ENCODE measurements at regions not wholly inside any gene's neighbourhood (a gene's known extent, or its start where the extent isn't known, plus 50 kb on each side); places are given as distances from the start of the nearest gene placed in this dataset.

DNA sequence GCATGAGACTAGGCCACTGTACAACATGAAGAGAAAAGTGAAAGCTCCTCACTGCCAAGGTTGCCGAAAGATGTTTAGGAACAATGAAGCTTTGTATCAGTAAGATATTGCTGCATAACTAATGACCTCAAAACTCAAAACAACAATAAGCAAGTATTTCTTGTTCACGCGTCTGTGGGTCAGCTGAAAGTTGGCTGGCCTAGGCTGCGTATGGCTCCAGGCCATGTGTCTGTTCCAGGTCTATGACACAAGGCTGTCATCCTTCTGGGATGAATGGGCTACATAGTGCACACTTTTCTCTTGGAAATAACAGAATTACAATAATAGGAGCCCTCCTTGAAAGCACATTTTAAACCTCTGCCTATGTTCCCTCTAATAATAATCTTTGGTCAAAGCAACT, 515.9 kb downstream of the PLPP3 start:
- Histone ChIP-seq H4K5ac (ENCODE audit: insufficient read length, low read depth, low read length) (no peak overlapping the region), H3K36me3 (ENCODE audit: control insufficient read depth in 2 of 4, insufficient read depth in 4 of 4, low read length in 3 of 4) (no peaks in the 10 kb centered on the region), H4K20me1 (replicated peaks in 1 of 2; ENCODE audit: control insufficient read depth in 1 of 2, insufficient read depth in 2 of 2, low read length in 2 of 2) (no peaks in the 10 kb centered on the region), H3K9me3 (ENCODE audit: insufficient read depth in 2 of 2, low read depth in 1 of 2, low read length in 1 of 2) (no peaks in the 10 kb centered on the region), H4K8ac (ENCODE audit: extremely low read depth, insufficient read depth, low read length) (no peak overlapping the region), H2AK5ac (ENCODE audit: low read depth, low read length) (no peak overlapping the region), H3K9ac (replicated peaks in 1 of 4; ENCODE audit: extremely low read depth in 1 of 4, low read depth in 3 of 4, low read length in 3 of 4) (no peak overlapping the region), H3K4me2 (ENCODE audit: insufficient read depth in 1 of 2, low read depth in 2 of 2, low read length in 2 of 2) (no peak overlapping the region), H3K27me3 (replicated peaks in 1 of 4; ENCODE audit: control insufficient read depth in 3 of 4, extremely low read depth in 1 of 4, insufficient read depth in 3 of 4, low read length in 3 of 4) (no peaks in the 10 kb centered on the region), H3K18ac (ENCODE audit: extremely low read depth, low read length) (no peak overlapping the region), H3K27ac (ENCODE audit: low read depth, low read length) (no peak overlapping the region), H2BK20ac (ENCODE audit: low read length) (no peak overlapping the region), H3K4ac (replicated peaks; ENCODE audit: insufficient read length, low read depth, low read length) (no peak overlapping the region), H3K56ac (replicated peaks; ENCODE audit: insufficient read length, low read depth, low read length) (no peak overlapping the region), H2BK120ac (replicated peaks; ENCODE audit: low read depth, low read length) (no peak overlapping the region), H2BK15ac (ENCODE audit: low read length) (no peak overlapping the region), H3K23ac (ENCODE audit: insufficient read length) (no peak overlapping the region), H3K14ac (ENCODE audit: insufficient read length) (no peak overlapping the region), H3K4me3 (ENCODE audit: extremely low read depth in 1 of 4, insufficient read depth in 2 of 4, low read depth in 3 of 4, low read length in 4 of 4) (no peak overlapping the region), H2BK12ac (ENCODE audit: low read depth, low read length) (no peak overlapping the region), H2BK5ac (ENCODE audit: low read depth, low read length) (no peak overlapping the region), H2AFZ (ENCODE audit: low read length) (no peak overlapping the region), H3K79me2 (ENCODE audit: control insufficient read depth in 1 of 2, insufficient read depth in 2 of 2, low read length in 2 of 2) (no peaks in the 10 kb centered on the region), H3K23me2 (ENCODE audit: low read depth, low read length) (no peaks in the 10 kb centered on the region), H3K4me1 (replicated peaks in 1 of 4; ENCODE audit: control insufficient read depth in 3 of 4, insufficient read depth in 4 of 4, low read length in 3 of 4) (0 out of 7 replicates have a peak, but pooled peaks cover 0 to 2% (median 0%) of the 10 kb centered on the region in 4 experiments), H3K79me1 (ENCODE audit: low read depth, low read length) (no peaks in the 10 kb centered on the region), H4K91ac (replicated peaks; ENCODE audit: insufficient read length, low read length) (no peak overlapping the region)
- FAIRE-seq (no peak), DNase-seq (ENCODE audit: low read depth in 1 of 2, low spot score in 2 of 2) (no peak)
- ChIA-PET CTCF (ENCODE audit: partially characterized antibody) (interaction anchor here (0.8 kb wide), 1 partner anchor 346 kb away, joined by 3 read pairs; no protein-coding TSS in a partner anchor), POLR2A (ENCODE audit: partially characterized antibody) (no interaction called here)
- WGBS, 2 experiments (ENCODE audit: extremely low coverage in 1 of 2, insufficient coverage in 1 of 2, insufficient read length in 1 of 2, insufficient replicate concordance in 2 of 2, low coverage in 1 of 2, low lambda C conversion rate in 2 of 2, missing lambda C conversion rate in 1 of 2) = 91% methylated on average over 4 of the region's 4 CpGs; no CpG with 5 or more reads in 1 of the 2 experiments
- TF ChIP-seq EZH2 (IDR thresholded peaks at IDR 0.05; ENCODE audit: low read depth, low read length, severe bottlenecking) (no peak), SIN3A (conservative IDR thresholded peaks at IDR 0.05 in 1 of 2, IDR thresholded peaks at IDR 0.05 in 1 of 2; ENCODE audit: low read depth in 1 of 2, low read length in 2 of 2) (no peak), BRCA1 (IDR thresholded peaks at IDR 0.05; ENCODE audit: low read depth, low read length) (no peak), EGR1 (IDR thresholded peaks at IDR 0.05; ENCODE audit: borderline replicate concordance, low read depth, low read length) (no peak), SP4 (IDR thresholded peaks at IDR 0.05; ENCODE audit: low read length) (no peak), CREB1 (IDR thresholded peaks at IDR 0.05) (no peak), RFX5 (IDR thresholded peaks at IDR 0.05; ENCODE audit: borderline replicate concordance, low read depth, low read length) (no peak), SP1 (IDR thresholded peaks at IDR 0.05; ENCODE audit: low read depth, low read length) (no peak), YY1 (IDR thresholded peaks at IDR 0.05; ENCODE audit: low read depth, low read length) (no peak), ASH2L (IDR thresholded peaks at IDR 0.05; ENCODE audit: low read length) (no peak), HDAC2 (IDR thresholded peaks at IDR 0.05; ENCODE audit: borderline replicate concordance in 1 of 2, low read depth in 2 of 2, low read length in 2 of 2) (no peak), FOSL1 (IDR thresholded peaks at IDR 0.05; ENCODE audit: insufficient read depth, low read depth, low read length) (no peak)
